ENCODE measurements at regions not wholly inside any gene's neighbourhood (a gene's known extent, or its start where the extent isn't known, plus 50 kb on each side); places are given as distances from the start of the nearest gene placed in this dataset.
"Not testable (repeated sequence)": the region's sequence is repeated elsewhere in the genome, so short reads cannot be mapped to it uniquely, and the experiment has no call there.

GRCh38 chrX:43283187-43283586 is 372.9 kb upstream of the MAOA start:
- no peak overlapping the region for H3K27ac Mint-ChIP-seq
- Histone ChIP-seq H3K9me3 (ENCODE audit: control extremely low read depth in 1 of 3, control insufficient read depth in 2 of 3, insufficient read depth in 1 of 3, low read length in 2 of 3) (peaks cover 0 to 26% (median 4%) of the 10 kb centered on the region in 3 donors), H3K79me2 (ENCODE audit: control insufficient read depth, insufficient read depth, low read length) (no peaks in the 10 kb centered on the region), H3K4me2 (replicated peaks; ENCODE audit: low read depth, low read length, poor library complexity, severe bottlenecking) (no peak overlapping the region), H3K4me3 (ENCODE audit: control extremely low read depth in 1 of 5, extremely low read depth in 1 of 5, insufficient read depth in 1 of 5, low read depth in 2 of 5, low read length in 4 of 5) (no peak overlapping the region), H3K27ac (ENCODE audit: low read length in 2 of 2) (no peak overlapping the region), H4K20me1 (ENCODE audit: control insufficient read depth, insufficient read depth, low read length, poor library complexity, severe bottlenecking) (no peaks in the 10 kb centered on the region), H3K36me3 (replicated peaks in 1 of 2; ENCODE audit: control extremely low read depth in 1 of 2, control insufficient read depth in 1 of 2, extremely low read depth in 1 of 2, insufficient read depth in 2 of 2, low read length in 1 of 2) (no peaks in the 10 kb centered on the region), H3K27me3 (replicated peaks in 1 of 4; ENCODE audit: control extremely low read depth in 1 of 4, control insufficient read depth in 3 of 4, insufficient read depth in 4 of 4, low read length in 3 of 4) (no peaks in the 10 kb centered on the region), H3K9ac (ENCODE audit: low read length) (no peak overlapping the region), H3K4me1 (ENCODE audit: control insufficient read depth in 2 of 2, insufficient read depth in 2 of 2, low read length in 2 of 2) (no peaks in the 10 kb centered on the region), H2AFZ (ENCODE audit: insufficient read depth, low read depth, low read length, poor library complexity, severe bottlenecking) (no peak overlapping the region)
- H3K4me3 Mint-ChIP-seq: no peak overlapping the region
- no peak for TF ChIP-seq EZH2 (IDR thresholded peaks at IDR 0.05; ENCODE audit: borderline replicate concordance, insufficient read depth, low read depth, low read length, poor library complexity, severe bottlenecking)
- no peak for TF ChIP-seq CTCF (IDR thresholded peaks at IDR 0.05)
- intact Hi-C loops (cut with micrococcal nuclease): no loop called here
- no peaks in the 10 kb centered on the region for H3K27me3 Mint-ChIP-seq
- H3K4me1 Mint-ChIP-seq: no peaks in the 10 kb centered on the region
- CTCF ChIA-PET: no interaction called here
- DNase-seq (no peak), ATAC-seq (ENCODE audit: low read depth) (no peak)
- 100% methylated on average over 1 of the region's 1 CpG for WGBS (ENCODE audit: insufficient coverage)
- H3K9me3 Mint-ChIP-seq (ENCODE audit: insufficient read depth): no peaks in the 10 kb centered on the region
- POLR2A ChIA-PET: no interaction called here

GRCh38 chrX:43311625-43312024 is 344.5 kb upstream of the MAOA start:
- CTCF ChIA-PET; H3K27me3 Mint-ChIP-seq; H3K4me3 Mint-ChIP-seq; H3K4me1 ChIP-seq (ENCODE audit: control insufficient read depth in 2 of 2, insufficient read depth in 2 of 2, low read length in 2 of 2); H3K27me3 ChIP-seq (replicated peaks in 1 of 4; ENCODE audit: control extremely low read depth in 1 of 4, control insufficient read depth in 3 of 4, insufficient read depth in 4 of 4, low read length in 3 of 4); H3K4me3 ChIP-seq (ENCODE audit: control extremely low read depth in 1 of 5, extremely low read depth in 1 of 5, insufficient read depth in 1 of 5, low read depth in 2 of 5, low read length in 4 of 5); H2AFZ ChIP-seq (ENCODE audit: insufficient read depth, low read depth, low read length, poor library complexity, severe bottlenecking); intact Hi-C loops (cut with micrococcal nuclease); H3K9me3 Mint-ChIP-seq (ENCODE audit: insufficient read depth); ATAC-seq (ENCODE audit: low read depth); H3K27ac Mint-ChIP-seq; DNase-seq; POLR2A ChIA-PET; H3K79me2 ChIP-seq (ENCODE audit: control insufficient read depth, insufficient read depth, low read length); H3K9ac ChIP-seq (ENCODE audit: low read length); H3K27ac ChIP-seq (ENCODE audit: low read length in 2 of 2); H4K20me1 ChIP-seq (ENCODE audit: control insufficient read depth, insufficient read depth, low read length, poor library complexity, severe bottlenecking); H3K9me3 ChIP-seq (ENCODE audit: control extremely low read depth in 1 of 3, control insufficient read depth in 2 of 3, insufficient read depth in 1 of 3, low read length in 2 of 3); H3K36me3 ChIP-seq (replicated peaks in 1 of 2; ENCODE audit: control extremely low read depth in 1 of 2, control insufficient read depth in 1 of 2, extremely low read depth in 1 of 2, insufficient read depth in 2 of 2, low read length in 1 of 2); H3K4me2 ChIP-seq (replicated peaks; ENCODE audit: low read depth, low read length, poor library complexity, severe bottlenecking); H3K4me1 Mint-ChIP-seq: not testable (repeated sequence)
- no CpG with 5 or more reads among the region's 4 CpGs for WGBS (ENCODE audit: insufficient coverage)

All from B cell (primary cell).